GM12878 (cell line): ENCODE measurements at regions not wholly inside any gene's neighbourhood (a gene's known extent, or its start where the extent isn't known, plus 50 kb on each side); places are given as distances from the start of the nearest gene placed in this dataset.

Source experiments
- CBX3 ChIP-seq: fragments of 200-600 bp; sonication (generic); IDR thresholded peaks from 2 replicates; pipeline ENCODE4 v1.6.1; 2016; ENCODE audit warnings: low read depth, borderline replicate concordance
- CHD1 ChIP-seq: IDR thresholded peaks from 2 replicates; pipeline ENCODE4 v1.6.1; 2012; ENCODE audit warnings: low read depth, low read length, improper control_type of control experiment
- CREM ChIP-seq: IDR thresholded peaks from 2 replicates; pipeline ENCODE4 v1.6.1; 2014; ENCODE audit warnings: antibody characterized with exemption, low read depth
- CTCF ChIP-seq, 3 experiments: IDR thresholded peaks in 2 of 3; conservative IDR thresholded peaks in 1 of 3; 2 replicates each; pipeline ENCODE4 v1.5.1; 2011; ENCODE audit warnings: low read depth in 3 of 3, low read length in 3 of 3, mild to moderate bottlenecking in 3 of 3, control low read depth in 2 of 3, moderate library complexity in 2 of 3, inconsistent platforms in 1 of 3, mixed read lengths in 1 of 3; ENCODE audit not compliant: control insufficient read depth in 2 of 3, insufficient read depth in 1 of 3; ENCODE audit errors: extremely low read depth in 1 of 3
- ESRRA ChIP-seq: IDR thresholded peaks from 2 replicates; pipeline ENCODE4 v1.6.1; 2012; ENCODE audit warnings: mild to moderate bottlenecking, low read length, improper control_type of control experiment
- EZH2 ChIP-seq: IDR thresholded peaks from 2 replicates; pipeline ENCODE4 v1.6.1; 2012; ENCODE audit warnings: low read depth, mild to moderate bottlenecking, control low read depth, inconsistent platforms, low read length, borderline replicate concordance; ENCODE audit not compliant: control insufficient read depth
- MXI1 ChIP-seq: fragments of 150-350 bp; IDR thresholded peaks from 2 replicates; pipeline ENCODE4 v1.6.1; 2011; ENCODE audit warnings: low read depth, mild to moderate bottlenecking, inconsistent platforms, low read length, improper control_type of control experiment
- POLR2A ChIP-seq: IDR thresholded peaks from 2 replicates; pipeline ENCODE4 v1.6.1; 2011; ENCODE audit warnings: low read depth, mild to moderate bottlenecking, low read length
- RBBP5 ChIP-seq: fragments of 200-600 bp; sonication (generic); conservative IDR thresholded peaks from 2 replicates; pipeline ENCODE4 v1.6.1; 2016
- SP1 ChIP-seq: IDR thresholded peaks from one replicate; pipeline ENCODE4 v1.6.1; 2011; ENCODE audit warnings: low read depth, low read length
- ZNF217 ChIP-seq: fragments of 450-650 bp; IDR thresholded peaks from 2 replicates; pipeline ENCODE4 v1.6.1; 2017; ENCODE audit warnings: antibody characterized with exemption, mild to moderate bottlenecking
- ZNF274 ChIP-seq: IDR thresholded peaks from one replicate; pipeline ENCODE4 v1.8.0; 2011; ENCODE audit not compliant: insufficient read length, insufficient read depth

- TF ChIP-seq CTCF (IDR thresholded peaks at IDR 0.05 in 2 of 3, conservative IDR thresholded peaks at IDR 0.05 in 1 of 3; ENCODE audit: control insufficient read depth in 2 of 3, extremely low read depth in 1 of 3, insufficient read depth in 1 of 3, low read depth in 3 of 3, low read length in 3 of 3) (no peak), CHD1 (no peak), POLR2A (no peak), SP1 (no peak), RBBP5 (no peak), EZH2 (no peak), MXI1 (no peak), ZNF217 (no peak), ZNF274 (no peak), ESRRA (no peak), CREM (no peak), CBX3 (no peak)
Observed at GRCh38 chrX:20499763-20500162, 233.1 kb upstream of the RPS6KA3 start.
